ENCODE measurements at regions not wholly inside any gene's neighbourhood (a gene's known extent, or its start where the extent isn't known, plus 50 kb on each side); places are given as distances from the start of the nearest gene placed in this dataset.

GRCh38 chr12:41745593-41745992 is 399.1 kb downstream of the GXYLT1 start:
- FAIRE-seq, result no peak
- Histone ChIP-seq H2AFZ (ENCODE audit: control insufficient read depth, low read depth, low read length) (no peak overlapping the region), H4K20me1 (ENCODE audit: control insufficient read depth, insufficient read depth) (no peaks in the 10 kb centered on the region), H3K79me2 (ENCODE audit: control insufficient read depth, insufficient read depth, low read length) (no peaks in the 10 kb centered on the region), H3K4me2 (ENCODE audit: control insufficient read depth, insufficient read depth) (no peak overlapping the region), H3K4me3 (no peak overlapping the region), H3K36me3 (ENCODE audit: control insufficient read depth in 2 of 2, insufficient read depth in 2 of 2, low read length in 1 of 2) (no peaks in the 10 kb centered on the region), H3K4me1 (ENCODE audit: control insufficient read depth, insufficient read depth, low read length) (no peaks in the 10 kb centered on the region), H3K27me3 (replicated peaks in 1 of 2; ENCODE audit: control insufficient read depth in 2 of 2, insufficient read depth in 2 of 2, low read length in 1 of 2) (no peaks in the 10 kb centered on the region), H3K9ac (ENCODE audit: control insufficient read depth, insufficient read depth, low read length) (no peak overlapping the region), H3K27ac (ENCODE audit: control insufficient read depth, insufficient read depth) (no peak overlapping the region), H3K9me3 (replicated peaks; ENCODE audit: control insufficient read depth, insufficient read depth, low read length) (no peaks in the 10 kb centered on the region)
- DNase-seq (ENCODE audit: low read depth, low spot score), result no peak
- TF ChIP-seq, protein P1, sequence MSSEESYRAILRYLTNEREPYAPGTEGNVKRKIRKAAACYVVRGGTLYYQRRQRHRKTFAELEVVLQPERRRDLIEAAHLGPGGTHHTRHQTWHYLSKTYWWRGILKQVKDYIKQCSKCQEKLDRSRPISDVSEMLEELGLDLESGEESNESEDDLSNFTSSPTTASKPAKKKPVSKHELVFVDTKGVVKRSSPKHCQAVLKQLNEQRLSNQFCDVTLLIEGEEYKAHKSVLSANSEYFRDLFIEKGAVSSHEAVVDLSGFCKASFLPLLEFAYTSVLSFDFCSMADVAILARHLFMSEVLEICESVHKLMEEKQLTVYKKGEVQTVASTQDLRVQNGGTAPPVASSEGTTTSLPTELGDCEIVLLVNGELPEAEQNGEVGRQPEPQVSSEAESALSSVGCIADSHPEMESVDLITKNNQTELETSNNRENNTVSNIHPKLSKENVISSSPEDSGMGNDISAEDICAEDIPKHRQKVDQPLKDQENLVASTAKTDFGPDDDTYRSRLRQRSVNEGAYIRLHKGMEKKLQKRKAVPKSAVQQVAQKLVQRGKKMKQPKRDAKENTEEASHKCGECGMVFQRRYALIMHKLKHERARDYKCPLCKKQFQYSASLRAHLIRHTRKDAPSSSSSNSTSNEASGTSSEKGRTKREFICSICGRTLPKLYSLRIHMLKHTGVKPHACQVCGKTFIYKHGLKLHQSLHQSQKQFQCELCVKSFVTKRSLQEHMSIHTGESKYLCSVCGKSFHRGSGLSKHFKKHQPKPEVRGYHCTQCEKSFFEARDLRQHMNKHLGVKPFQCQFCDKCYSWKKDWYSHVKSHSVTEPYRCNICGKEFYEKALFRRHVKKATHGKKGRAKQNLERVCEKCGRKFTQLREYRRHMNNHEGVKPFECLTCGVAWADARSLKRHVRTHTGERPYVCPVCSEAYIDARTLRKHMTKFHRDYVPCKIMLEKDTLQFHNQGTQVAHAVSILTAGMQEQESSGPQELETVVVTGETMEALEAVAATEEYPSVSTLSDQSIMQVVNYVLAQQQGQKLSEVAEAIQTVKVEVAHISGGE (CRISPR knock-in tag; IDR thresholded peaks at IDR 0.05), result no peak
- no peak for TF ChIP-seq TAF1 (IDR thresholded peaks at IDR 0.05; ENCODE audit: borderline replicate concordance, low read depth, low read length)
- no peak for TF ChIP-seq ZNF274 (IDR thresholded peaks at IDR 0.05; ENCODE audit: insufficient read depth, insufficient read length)
- TF ChIP-seq NR2F1 (conservative IDR thresholded peaks at IDR 0.05), result no peak
- no peak for TF ChIP-seq HCFC1 (IDR thresholded peaks at IDR 0.05; ENCODE audit: low read length)
- TF ChIP-seq ZSCAN29 (IDR thresholded peaks at IDR 0.05), result no peak
- no peak for TF ChIP-seq ATF3 (IDR thresholded peaks at IDR 0.05; ENCODE audit: borderline replicate concordance, extremely low read depth, low read depth, low read length)
- no peak for TF ChIP-seq IRF3 (IDR thresholded peaks at IDR 0.05)
- no peak for TF ChIP-seq BCL3 (IDR thresholded peaks at IDR 0.05; ENCODE audit: borderline replicate concordance, insufficient read depth, low read depth, low read length, poor library complexity, severe bottlenecking)
- TF ChIP-seq PAX5 (IDR thresholded peaks at IDR 0.05; ENCODE audit: borderline replicate concordance, low read depth, low read length), result no peak
- TF ChIP-seq CBFB (IDR thresholded peaks at IDR 0.05; ENCODE audit: low read depth), result no peak
- TF ChIP-seq POU2F2 (IDR thresholded peaks at IDR 0.05; ENCODE audit: borderline replicate concordance, low read depth, low read length), result no peak
- no peak for TF ChIP-seq E2F8 (IDR thresholded peaks at IDR 0.05; ENCODE audit: low read depth, partially characterized antibody)
- TF ChIP-seq CHD2 (IDR thresholded peaks at IDR 0.05; ENCODE audit: borderline replicate concordance, low read depth, low read length), result no peak
- no peak for TF ChIP-seq NFYA (IDR thresholded peaks at IDR 0.05; ENCODE audit: borderline replicate concordance, low read depth, low read length)
- TF ChIP-seq RB1 (IDR thresholded peaks at IDR 0.05; ENCODE audit: borderline replicate concordance), result no peak
- RAD21 ChIA-PET (ENCODE audit: unreplicated experiment), result no interaction called here
- intact Hi-C loops (cut with micrococcal nuclease; ENCODE audit: unreplicated experiment) (no loop called here), in situ Hi-C loops (cut with MboI) (no loop called here)
- POLR2A ChIA-PET, result no interaction called here
- WGBS (ENCODE audit: insufficient coverage, insufficient replicate concordance, low lambda C conversion rate, missing lambda C conversion rate), result 6% methylated on average over 3 of the region's 3 CpGs
- CTCF ChIA-PET, result no interaction called here
- SMC1A ChIA-PET (ENCODE audit: uncharacterized antibody, unreplicated experiment), result interaction anchor here (0.9 kb wide), 1 partner anchor 468 kb away, joined by 3 read pairs; no protein-coding TSS in a partner anchor
- BruUV-seq (replicated peaks), result no TSS peak
- no peak for ATAC-seq

Measured in GM12878 (cell line).